GM21423 (cell line): ENCODE measurements at regions not wholly inside any gene's neighbourhood (a gene's known extent, or its start where the extent isn't known, plus 50 kb on each side); places are given as distances from the start of the nearest gene placed in this dataset.
"Not testable (repeated sequence)": the region's sequence is repeated elsewhere in the genome, so short reads cannot be mapped to it uniquely, and the experiment has no call there.

Source experiments
- ATAC-seq: cut with Tn5 transposase; IDR thresholded peaks from one replicate; pipeline ENCODE4 v1.9.1; 2021; ENCODE audit warnings: mild to moderate bottlenecking, moderate library complexity; ENCODE audit not compliant: unreplicated experiment

- ATAC-seq: no peak
These were observed 166.9 kb upstream of the GK2 start for GRCh38 chr4:79574741-79575451.

- no peak for ATAC-seq
These were observed 155.2 kb upstream of the GK2 start for GRCh38 chr4:79563219-79563618.

- no peak for ATAC-seq
These were observed 153.7 kb upstream of the GK2 start for GRCh38 chr4:79561751-79562150.

- not testable (repeated sequence) for ATAC-seq
These were observed 151.4 kb upstream of the GK2 start for GRCh38 chr4:79559398-79559797.

- no peak for ATAC-seq
These were observed 144.3 kb upstream of the GK2 start for GRCh38 chr4:79552311-79552710.

GRCh38 chr4:79551555-79551954, 143.5 kb upstream of the GK2 start:
- no peak for ATAC-seq

- no peak for ATAC-seq
These were observed 139.8 kb upstream of the GK2 start for GRCh38 chr4:79547851-79548250.

- ATAC-seq: not testable (repeated sequence)
These were observed 137.3 kb upstream of the GK2 start for GRCh38 chr4:79545292-79545691.

GRCh38 chr4:79540143-79540542, 132.1 kb upstream of the GK2 start:
- no peak for ATAC-seq

GRCh38 chr4:79535516-79535915, 127.5 kb upstream of the GK2 start:
- ATAC-seq: no peak

- no peak for ATAC-seq
These were observed 120.2 kb upstream of the GK2 start for GRCh38 chr4:79528241-79528706.

- ATAC-seq: no peak
These were observed 118.9 kb upstream of the GK2 start for GRCh38 chr4:79526641-79527565.

GRCh38 chr4:79516114-79516513, 108.1 kb upstream of the GK2 start:
- no peak for ATAC-seq

- ATAC-seq: no peak
These were observed 106.7 kb upstream of the GK2 start for GRCh38 chr4:79514621-79515329.

- ATAC-seq: no peak
These were observed 105.5 kb upstream of the GK2 start for GRCh38 chr4:79513576-79513975.

GRCh38 chr4:79512363-79512762, 104.3 kb upstream of the GK2 start:
- no peak for ATAC-seq

- no peak for ATAC-seq
These were observed 94.1 kb upstream of the GK2 start for GRCh38 chr4:79502081-79502480.

GRCh38 chr4:79498282-79498681, 90.3 kb upstream of the GK2 start:
- no peak for ATAC-seq

- ATAC-seq: no peak
These were observed 89.0 kb upstream of the GK2 start for GRCh38 chr4:79497001-79497400.

GRCh38 chr4:79495447-79495846, 87.4 kb upstream of the GK2 start:
- no peak for ATAC-seq

- no peak for ATAC-seq
These were observed 84.1 kb upstream of the GK2 start for GRCh38 chr4:79492148-79492547.
